WTC11 (cell line): ENCODE measurements at regions not wholly inside any gene's neighbourhood (a gene's known extent, or its start where the extent isn't known, plus 50 kb on each side); places are given as distances from the start of the nearest gene placed in this dataset.

ENCODE experiments used
- ATF3 ChIP-seq: sonication (generic); formaldehyde crosslinking; conservative IDR thresholded peaks from 2 replicates; pipeline ENCODE4 v1.8.1; 2022; ENCODE audit warnings: mild to moderate bottlenecking, missing genetic modification reagents
- CTCF ChIP-seq: fragments of 200-600 bp; IDR thresholded peaks from 2 replicates; pipeline ENCODE4 v1.8.0; 2022; ENCODE audit warnings: antibody characterized with exemption
- ELF4 ChIP-seq: sonication (generic); formaldehyde crosslinking; IDR thresholded peaks from 2 replicates; pipeline ENCODE4 v1.8.1; 2022; ENCODE audit warnings: low read depth, mild to moderate bottlenecking, moderate library complexity, missing genetic modification reagents
- GABPB1 ChIP-seq: sonication (generic); formaldehyde crosslinking; IDR thresholded peaks from 2 replicates; pipeline ENCODE4 v1.8.1; 2023; ENCODE audit warnings: mild to moderate bottlenecking, missing genetic modification reagents
- NR1H2 ChIP-seq: sonication (generic); formaldehyde crosslinking; IDR thresholded peaks from 2 replicates; pipeline ENCODE4 v1.9.0; 2021; ENCODE audit warnings: mild to moderate bottlenecking, moderate library complexity, missing genetic modification reagents
- SMAD4 ChIP-seq: sonication (generic); formaldehyde crosslinking; IDR thresholded peaks from 2 replicates; pipeline ENCODE4 v1.8.0; 2022; ENCODE audit warnings: mild to moderate bottlenecking, missing genetic modification reagents
- TEAD4 ChIP-seq: sonication (generic); formaldehyde crosslinking; IDR thresholded peaks from 2 replicates; pipeline ENCODE4 v1.8.0; 2022; ENCODE audit warnings: mild to moderate bottlenecking, missing genetic modification reagents
- ZNF121 ChIP-seq: sonication (generic); formaldehyde crosslinking; IDR thresholded peaks from 2 replicates; pipeline ENCODE4 v1.8.0; 2023; ENCODE audit warnings: missing genetic modification reagents
- ZNF232 ChIP-seq: sonication (generic); formaldehyde crosslinking; IDR thresholded peaks from 2 replicates; pipeline ENCODE4 v1.8.0; 2022; ENCODE audit warnings: mild to moderate bottlenecking, missing genetic modification reagents
- TF ChIP-seq, protein P1 (sequence below): sonication (generic); formaldehyde crosslinking; IDR thresholded peaks from 2 replicates; pipeline ENCODE4 v1.8.1; 2022; ENCODE audit warnings: missing genetic modification reagents, borderline replicate concordance
- TF ChIP-seq, protein P2 (sequence below): sonication (generic); formaldehyde crosslinking; IDR thresholded peaks from 2 replicates; pipeline ENCODE4 v1.8.1; 2022; ENCODE audit warnings: mild to moderate bottlenecking, moderate library complexity, missing genetic modification reagents
- TF ChIP-seq, protein P3 (sequence below): sonication (generic); formaldehyde crosslinking; IDR thresholded peaks from 2 replicates; pipeline ENCODE4 v1.8.0; 2023; ENCODE audit warnings: missing genetic modification reagents, mild to moderate bottlenecking, borderline replicate concordance

DNA sequence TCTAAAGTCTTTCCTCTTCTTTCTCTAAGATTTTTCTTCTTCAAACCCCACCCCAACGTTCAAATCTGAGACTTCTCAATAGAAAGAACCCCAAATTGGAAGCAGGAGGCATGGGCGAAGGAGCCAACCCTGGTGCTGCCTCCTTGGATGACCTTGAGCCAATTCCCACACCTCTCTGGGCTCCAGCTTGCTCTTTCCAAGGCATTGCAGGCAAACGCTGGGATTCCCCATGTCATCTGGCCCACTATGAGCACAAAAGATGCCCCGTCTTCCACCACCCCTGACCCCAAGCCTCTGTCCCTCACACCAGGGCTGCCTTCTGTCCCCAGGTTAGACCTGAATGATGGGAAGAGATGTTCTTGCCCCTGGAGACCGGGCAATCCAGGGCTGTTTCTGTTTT lies 57.0 kb downstream of the TTC32 start:
- TF ChIP-seq NR1H2 (CRISPR knock-in tag) (no peak), GABPB1 (CRISPR knock-in tag) (no peak), ZNF121 (CRISPR knock-in tag) (no peak), CTCF (no peak), ATF3 (CRISPR knock-in tag) (no peak), TEAD4 (CRISPR knock-in tag) (no peak), ELF4 (CRISPR knock-in tag) (no peak), SMAD4 (CRISPR knock-in tag) (no peak), ZNF232 (no peak)
- TF ChIP-seq, protein P1, sequence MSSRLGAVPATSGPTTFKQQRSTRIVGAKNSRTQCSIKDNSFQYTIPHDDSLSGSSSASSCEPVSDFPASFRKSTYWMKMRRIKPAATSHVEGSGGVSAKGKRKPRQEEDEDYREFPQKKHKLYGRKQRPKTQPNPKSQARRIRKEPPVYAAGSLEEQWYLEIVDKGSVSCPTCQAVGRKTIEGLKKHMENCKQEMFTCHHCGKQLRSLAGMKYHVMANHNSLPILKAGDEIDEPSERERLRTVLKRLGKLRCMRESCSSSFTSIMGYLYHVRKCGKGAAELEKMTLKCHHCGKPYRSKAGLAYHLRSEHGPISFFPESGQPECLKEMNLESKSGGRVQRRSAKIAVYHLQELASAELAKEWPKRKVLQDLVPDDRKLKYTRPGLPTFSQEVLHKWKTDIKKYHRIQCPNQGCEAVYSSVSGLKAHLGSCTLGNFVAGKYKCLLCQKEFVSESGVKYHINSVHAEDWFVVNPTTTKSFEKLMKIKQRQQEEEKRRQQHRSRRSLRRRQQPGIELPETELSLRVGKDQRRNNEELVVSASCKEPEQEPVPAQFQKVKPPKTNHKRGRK (CRISPR knock-in tag), result no peak
- TF ChIP-seq, protein P2, sequence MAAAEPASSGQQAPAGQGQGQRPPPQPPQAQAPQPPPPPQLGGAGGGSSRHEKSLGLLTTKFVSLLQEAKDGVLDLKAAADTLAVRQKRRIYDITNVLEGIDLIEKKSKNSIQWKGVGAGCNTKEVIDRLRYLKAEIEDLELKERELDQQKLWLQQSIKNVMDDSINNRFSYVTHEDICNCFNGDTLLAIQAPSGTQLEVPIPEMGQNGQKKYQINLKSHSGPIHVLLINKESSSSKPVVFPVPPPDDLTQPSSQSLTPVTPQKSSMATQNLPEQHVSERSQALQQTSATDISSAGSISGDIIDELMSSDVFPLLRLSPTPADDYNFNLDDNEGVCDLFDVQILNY (CRISPR knock-in tag), result no peak
- TF ChIP-seq, protein P3, sequence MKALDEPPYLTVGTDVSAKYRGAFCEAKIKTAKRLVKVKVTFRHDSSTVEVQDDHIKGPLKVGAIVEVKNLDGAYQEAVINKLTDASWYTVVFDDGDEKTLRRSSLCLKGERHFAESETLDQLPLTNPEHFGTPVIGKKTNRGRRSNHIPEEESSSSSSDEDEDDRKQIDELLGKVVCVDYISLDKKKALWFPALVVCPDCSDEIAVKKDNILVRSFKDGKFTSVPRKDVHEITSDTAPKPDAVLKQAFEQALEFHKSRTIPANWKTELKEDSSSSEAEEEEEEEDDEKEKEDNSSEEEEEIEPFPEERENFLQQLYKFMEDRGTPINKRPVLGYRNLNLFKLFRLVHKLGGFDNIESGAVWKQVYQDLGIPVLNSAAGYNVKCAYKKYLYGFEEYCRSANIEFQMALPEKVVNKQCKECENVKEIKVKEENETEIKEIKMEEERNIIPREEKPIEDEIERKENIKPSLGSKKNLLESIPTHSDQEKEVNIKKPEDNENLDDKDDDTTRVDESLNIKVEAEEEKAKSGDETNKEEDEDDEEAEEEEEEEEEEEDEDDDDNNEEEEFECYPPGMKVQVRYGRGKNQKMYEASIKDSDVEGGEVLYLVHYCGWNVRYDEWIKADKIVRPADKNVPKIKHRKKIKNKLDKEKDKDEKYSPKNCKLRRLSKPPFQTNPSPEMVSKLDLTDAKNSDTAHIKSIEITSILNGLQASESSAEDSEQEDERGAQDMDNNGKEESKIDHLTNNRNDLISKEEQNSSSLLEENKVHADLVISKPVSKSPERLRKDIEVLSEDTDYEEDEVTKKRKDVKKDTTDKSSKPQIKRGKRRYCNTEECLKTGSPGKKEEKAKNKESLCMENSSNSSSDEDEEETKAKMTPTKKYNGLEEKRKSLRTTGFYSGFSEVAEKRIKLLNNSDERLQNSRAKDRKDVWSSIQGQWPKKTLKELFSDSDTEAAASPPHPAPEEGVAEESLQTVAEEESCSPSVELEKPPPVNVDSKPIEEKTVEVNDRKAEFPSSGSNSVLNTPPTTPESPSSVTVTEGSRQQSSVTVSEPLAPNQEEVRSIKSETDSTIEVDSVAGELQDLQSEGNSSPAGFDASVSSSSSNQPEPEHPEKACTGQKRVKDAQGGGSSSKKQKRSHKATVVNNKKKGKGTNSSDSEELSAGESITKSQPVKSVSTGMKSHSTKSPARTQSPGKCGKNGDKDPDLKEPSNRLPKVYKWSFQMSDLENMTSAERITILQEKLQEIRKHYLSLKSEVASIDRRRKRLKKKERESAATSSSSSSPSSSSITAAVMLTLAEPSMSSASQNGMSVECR (CRISPR knock-in tag), result no peak
